HG03280 (cell line): ENCODE measurements at regions not wholly inside any gene's neighbourhood (a gene's known extent, or its start where the extent isn't known, plus 50 kb on each side); places are given as distances from the start of the nearest gene placed in this dataset.
"Not testable (repeated sequence)": the region's sequence is repeated elsewhere in the genome, so short reads cannot be mapped to it uniquely, and the experiment has no call there.

ENCODE experiments used
- ATAC-seq: cut with Tn5 transposase; IDR thresholded peaks from one replicate; pipeline ENCODE4 v1.9.1; 2021; ENCODE audit warnings: mild to moderate bottlenecking, moderate library complexity; ENCODE audit not compliant: unreplicated experiment

GRCh38 chr10:52598936-52599335 lies 173.6 kb downstream of the MBL2 start:
- no peak for ATAC-seq

DNA sequence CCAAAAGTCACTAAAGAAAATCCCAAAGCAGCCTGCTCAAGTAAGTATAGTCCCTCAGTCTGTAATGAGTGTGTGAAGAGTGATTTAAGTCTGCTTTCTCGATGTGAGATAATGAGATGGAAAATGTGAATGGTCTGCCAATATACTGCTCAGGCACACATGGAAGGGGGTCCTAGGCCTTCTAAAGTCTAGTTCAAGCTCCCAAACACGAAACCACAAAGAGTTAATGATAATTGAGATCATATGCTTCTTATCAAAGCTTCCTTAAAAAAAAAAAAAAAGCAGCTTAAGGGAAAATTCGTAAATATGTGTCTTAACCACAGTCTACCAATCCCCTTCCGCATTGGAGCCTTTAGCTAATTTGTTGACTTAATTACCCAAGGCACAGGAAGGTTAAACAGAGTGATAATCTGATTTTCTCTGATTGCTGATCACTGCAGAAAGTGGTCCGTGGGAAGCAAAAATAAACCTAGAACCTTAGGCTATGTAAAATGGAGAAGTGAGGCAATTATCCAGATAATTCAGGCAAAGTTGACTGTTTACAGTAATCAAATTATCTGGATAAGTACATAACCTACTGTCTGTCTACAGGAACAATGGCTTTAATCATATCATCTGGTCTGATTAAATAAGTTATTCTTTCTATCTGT lies 172.9 kb downstream of the MBL2 start:
- ATAC-seq: no peak

DNA sequence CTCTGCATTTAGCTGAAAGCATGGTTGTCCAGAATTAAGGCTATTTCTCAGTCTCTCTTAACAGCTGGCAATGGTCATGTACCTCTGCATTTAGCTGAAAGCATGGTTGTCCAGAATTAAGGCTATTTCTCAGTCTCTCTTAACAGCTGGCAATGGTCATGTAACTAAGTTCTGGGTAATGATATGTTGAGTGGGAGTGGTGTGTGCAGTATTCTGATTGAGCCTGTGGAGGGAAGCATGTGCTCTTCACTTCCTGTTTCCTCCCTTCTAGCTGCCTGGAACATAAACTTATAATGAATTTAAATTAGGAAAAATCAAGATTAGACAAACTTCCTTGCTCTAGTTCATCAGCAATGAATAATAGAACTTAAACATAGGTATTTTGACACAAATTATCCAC lies 168.5 kb downstream of the MBL2 start:
- ATAC-seq: not testable (repeated sequence)

- ATAC-seq: no peak
Observed at GRCh38 chr10:52609071-52609470, 163.5 kb downstream of the MBL2 start.

DNA sequence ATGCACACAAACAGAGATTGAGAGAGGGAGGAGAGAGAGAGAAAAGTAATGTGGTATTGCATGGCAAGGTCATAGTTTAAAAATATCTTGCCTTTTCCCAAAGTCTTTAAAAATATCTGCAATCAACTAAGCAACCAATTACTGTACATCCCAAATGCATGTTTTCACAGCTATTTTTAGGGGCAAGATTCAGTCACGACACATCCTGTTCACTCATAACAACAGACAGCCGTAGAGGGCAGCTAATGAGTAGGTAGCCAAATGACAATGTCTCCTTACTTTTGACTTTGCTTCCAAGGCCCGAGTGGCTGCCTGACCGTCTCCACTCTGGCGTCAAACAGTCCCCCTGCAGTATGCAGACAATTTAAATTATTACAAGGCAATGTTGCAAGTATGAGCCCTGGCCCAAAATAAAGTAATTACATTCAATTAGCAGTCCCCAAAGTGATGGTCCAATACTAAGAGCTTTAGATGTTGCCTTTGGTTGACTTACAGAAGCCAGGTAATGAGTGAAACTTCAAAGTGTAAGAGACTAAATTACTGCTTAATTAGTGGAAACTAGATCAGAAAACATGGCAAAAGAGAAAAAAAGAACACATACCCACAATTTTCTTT lies 162.9 kb downstream of the MBL2 start:
- ATAC-seq: no peak

GRCh38 chr10:52615331-52615730 lies 157.3 kb downstream of the MBL2 start:
- no peak for ATAC-seq

GRCh38 chr10:52615756-52616394 lies 156.7 kb downstream of the MBL2 start:
- ATAC-seq: no peak

GRCh38 chr10:52616395-52616764 lies 156.2 kb downstream of the MBL2 start:
- no peak for ATAC-seq

DNA sequence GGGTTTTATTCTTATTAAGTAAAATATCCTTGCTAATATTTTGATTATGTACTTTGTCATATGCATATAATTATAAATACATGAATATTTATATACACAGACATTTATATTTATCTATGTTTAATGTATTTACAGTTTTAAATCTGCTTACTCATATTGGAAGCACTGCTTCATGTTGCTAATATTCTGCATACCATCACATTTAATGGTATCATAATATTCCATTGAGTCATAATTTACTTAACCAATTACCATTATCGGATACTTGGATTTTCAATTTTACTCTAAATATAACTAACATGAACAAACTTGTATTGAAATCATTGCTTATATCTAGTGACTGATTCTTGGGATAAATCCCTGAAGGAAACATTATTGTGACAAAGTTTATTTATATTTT lies 155.2 kb downstream of the MBL2 start:
- ATAC-seq: no peak

GRCh38 chr10:52619052-52619451 lies 153.5 kb downstream of the MBL2 start:
- ATAC-seq: no peak

DNA sequence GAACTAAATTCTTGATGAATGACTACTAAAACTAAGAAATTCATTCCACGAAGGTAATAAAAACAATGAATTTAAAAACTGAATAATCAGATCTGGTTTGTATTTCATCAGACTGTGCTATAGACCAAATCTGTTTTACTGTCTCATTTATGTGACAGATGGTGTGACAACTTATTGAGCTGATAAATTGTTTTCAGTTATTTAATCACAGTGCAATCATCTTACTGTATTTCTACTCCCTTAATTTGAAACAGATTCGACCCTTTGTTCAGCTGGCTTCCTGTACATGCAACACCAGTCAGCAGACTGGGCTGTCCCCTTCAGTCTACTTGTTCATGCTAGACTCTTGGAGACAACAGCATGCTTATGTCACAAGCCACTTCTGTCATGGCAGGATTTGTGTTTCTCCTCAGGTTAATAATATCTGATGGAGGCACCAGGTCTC lies 150.9 kb downstream of the MBL2 start:
- no peak for ATAC-seq

- ATAC-seq: no peak
Observed at GRCh38 chr10:52623761-52624160, 148.8 kb downstream of the MBL2 start.

- ATAC-seq: no peak
Observed at GRCh38 chr10:52627279-52627678, 145.3 kb downstream of the MBL2 start.

DNA sequence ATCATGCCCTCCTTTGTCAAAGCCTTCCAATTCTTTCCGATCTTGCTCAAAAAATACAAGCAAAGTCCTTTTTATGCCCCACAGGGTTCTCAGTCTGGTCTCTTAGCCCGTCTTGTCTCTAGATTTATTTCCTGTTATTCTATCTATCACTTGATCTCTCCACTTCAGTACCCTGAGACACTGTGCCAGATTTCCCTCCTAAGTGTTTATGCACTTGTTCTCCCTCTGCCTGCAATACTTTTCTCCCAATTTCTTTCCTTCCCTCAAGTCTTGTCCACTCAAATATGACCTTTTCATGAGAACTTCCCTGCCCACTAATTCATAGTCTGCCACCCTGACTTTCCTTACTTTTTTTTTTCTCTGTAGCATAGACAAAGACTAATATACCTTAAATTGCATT lies 141.4 kb downstream of the MBL2 start:
- ATAC-seq: no peak

GRCh38 chr10:52631648-52632047 lies 140.9 kb downstream of the MBL2 start:
- no peak for ATAC-seq

DNA sequence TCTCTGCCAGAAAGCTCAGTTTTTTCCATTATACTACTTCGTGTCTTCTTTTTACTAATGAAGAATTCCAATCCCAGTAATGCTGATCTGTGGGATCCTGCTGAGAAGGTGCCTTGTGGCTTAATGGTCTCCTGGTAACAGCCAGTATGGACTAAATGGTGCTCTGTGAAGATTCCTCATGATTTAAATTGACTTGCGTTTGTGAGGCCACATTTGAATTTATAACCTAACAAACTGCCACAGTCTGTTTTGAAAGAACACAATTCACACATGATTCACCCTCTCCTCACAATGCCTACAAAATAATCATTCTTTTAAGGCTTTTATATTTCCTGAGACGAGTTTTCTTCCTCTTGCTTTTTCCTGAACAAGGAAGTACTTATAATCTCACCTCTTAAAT lies 140.0 kb downstream of the MBL2 start:
- ATAC-seq: no peak

DNA sequence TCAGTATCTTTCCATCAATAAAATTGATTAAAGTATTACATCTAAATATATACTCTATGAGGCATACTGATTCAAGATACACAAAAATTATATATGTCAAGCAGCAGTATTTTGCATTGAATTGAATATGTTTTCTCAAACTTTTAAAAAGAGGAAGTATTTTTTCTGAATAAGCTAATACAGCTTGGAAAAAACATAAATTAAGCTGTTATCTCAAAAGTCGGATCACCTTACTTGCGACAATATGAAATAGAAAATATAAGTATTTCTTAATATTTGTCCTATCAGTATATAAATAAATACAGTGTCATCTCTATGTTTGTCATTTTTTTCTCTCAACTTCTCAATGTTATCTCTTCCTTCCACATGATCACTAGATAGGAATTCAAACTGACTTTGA lies 139.3 kb downstream of the MBL2 start:
- no peak for ATAC-seq

GRCh38 chr10:52635651-52636050 lies 136.9 kb downstream of the MBL2 start:
- ATAC-seq: no peak

- ATAC-seq: no peak
Observed at GRCh38 chr10:52636874-52637273, 135.7 kb downstream of the MBL2 start.

GRCh38 chr10:52637592-52637991 lies 135.0 kb downstream of the MBL2 start:
- ATAC-seq: no peak

DNA sequence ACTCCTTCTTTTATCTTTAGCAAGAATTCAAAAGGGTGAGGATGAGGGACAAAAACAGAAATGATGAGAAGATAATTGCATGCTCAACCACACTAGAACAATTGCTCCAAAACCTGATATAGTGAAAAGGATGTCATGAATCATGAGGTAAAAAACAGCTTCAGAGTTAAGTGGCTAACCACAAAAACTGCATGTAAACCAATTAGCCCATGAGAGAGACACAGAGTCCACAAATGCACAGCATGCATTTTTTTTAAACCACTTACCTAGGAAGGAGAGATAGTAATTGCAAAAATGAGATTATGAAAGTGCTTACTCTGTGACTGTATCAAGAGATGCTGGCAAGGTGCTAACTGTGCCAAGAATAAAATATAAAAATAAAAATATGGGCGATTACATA lies 132.9 kb downstream of the MBL2 start:
- no peak for ATAC-seq

GRCh38 chr10:52642208-52642607 lies 130.4 kb downstream of the MBL2 start:
- no peak for ATAC-seq
